Ovary (tissue), 7 donors: ENCODE measurements at regions not wholly inside any gene's neighbourhood (a gene's known extent, or its start where the extent isn't known, plus 50 kb on each side); places are given as distances from the start of the nearest gene placed in this dataset.

Experiments
- DNase-seq, 5 donors: peaks; one replicate each; pipeline ENCODE4 v3.0.0-alpha.2; 2019 to 2020
- H3K27ac ChIP-seq, 2 donors: fragments of 200-600 bp; one replicate each; pipeline versions ENCODE4 v1.5.1 to v1.8.0; 2019 to 2022
- H3K27me3 ChIP-seq: fragments of 200-600 bp; one replicate; pipeline ENCODE4 v1.8.0; 2022
- H3K36me3 ChIP-seq: fragments of 200-600 bp; sonication (generic); one replicate; pipeline ENCODE4 v1.5.1; 2019
- H3K4me1 ChIP-seq: one replicate; pipeline ENCODE4 v1.8.1; 2013; ENCODE audit warnings: mild to moderate bottlenecking, moderate library complexity; ENCODE audit not compliant: insufficient read depth
- H3K4me3 ChIP-seq: fragments of 200-600 bp; sonication (generic); one replicate; pipeline ENCODE4 v1.5.1; 2017
- H3K9me3 ChIP-seq, 2 donors: fragments of 200-600 bp in 1 of 2; sonication (generic) in 1 of 2; one replicate each; pipeline versions ENCODE4 v1.5.1 to v1.8.1; 2013 to 2019; ENCODE audit warnings: mild to moderate bottlenecking in 1 of 2, moderate library complexity in 1 of 2
- CTCF ChIP-seq, 3 donors: fragments of 450-650 bp in 2 of 3; fragments of 200-600 bp in 1 of 3; IDR thresholded peaks; one replicate each; pipeline versions ENCODE4 v1.5.1 to v1.8.0; 2016 to 2022; ENCODE audit warnings: antibody characterized with exemption in 3 of 3, mild to moderate bottlenecking in 1 of 3
- EP300 ChIP-seq: sonication (generic); formaldehyde crosslinking; IDR thresholded peaks from one replicate; pipeline ENCODE4 v1.6.1; 2017; ENCODE audit warnings: antibody characterized with exemption
- POLR2A ChIP-seq: fragments of 450-650 bp; IDR thresholded peaks from one replicate; pipeline ENCODE4 v1.6.1; 2017; ENCODE audit warnings: antibody characterized with exemption, mild to moderate bottlenecking, moderate library complexity
- WGBS, 3 donors: extraction: QIAGEN DNeasy Blood & Tissue Kit in 1 of 3; methylation state at CpG; one replicate each; pipeline versions ENCODE4 v1.1.5 to v1.1.7; 2013 to 2017; 5-methylcytosine and 5-hydroxymethylcytosine counted together
- intact Hi-C, 4 donors: fragments of 100-400 bp; cut with DNase I; formaldehyde crosslinking; loops; one replicate each; pipeline versions ENCODE4 v1.11.0 to v1.15.1; 2022 to 2023
- donor health status: DM: no; HTN: no; CAD: no; lungs with moderate emphysema.
- donor health status: DM: no; HTN: no; CAD: no.
- donor health status: Bipolar disorder and iron deficiency.
- donor health status: DM: no; HTN: no; CAD: no.
- donor health status: DM: yes; HTN: yes; CAD: no.

GRCh38 chr1:199751506-199751905, 276.0 kb upstream of the NR5A2 start:
- Histone ChIP-seq H3K9me3 (no peaks in the 10 kb centered on the region), H3K27ac (no peak overlapping the region), H3K27me3 (no peaks in the 10 kb centered on the region), H3K4me1 (no peaks in the 10 kb centered on the region), H3K4me3 (no peak overlapping the region), H3K36me3 (no peaks in the 10 kb centered on the region)
- DNase-seq, result no peak
- intact Hi-C loops, result no loop called here
- 85 to 89% (median 86%) methylated on average over 5 of the region's 5 CpGs for WGBS, 3 donors
- TF ChIP-seq POLR2A (no peak), EP300 (no peak), CTCF (IDR thresholded peaks at IDR 0.05) (no peak)

GRCh38 chr1:199751962-199752687, 275.4 kb upstream of the NR5A2 start:
- intact Hi-C loops, result no loop called here
- Histone ChIP-seq H3K27me3 (no peaks in the 10 kb centered on the region), H3K4me1 (no peaks in the 10 kb centered on the region), H3K27ac (no peak overlapping the region), H3K4me3 (no peak overlapping the region), H3K36me3 (no peaks in the 10 kb centered on the region), H3K9me3 (no peaks in the 10 kb centered on the region)
- no peak for DNase-seq
- no peak for TF ChIP-seq POLR2A
- TF ChIP-seq EP300, result no peak
- no peak for TF ChIP-seq CTCF (IDR thresholded peaks at IDR 0.05)
- WGBS, 3 donors, result 78 to 91% (median 83%) methylated on average over 4 of the region's 4 CpGs

GRCh38 chr1:199752688-199753027, 274.9 kb upstream of the NR5A2 start:
- intact Hi-C loops, result no loop called here
- WGBS, 3 donors, result 92 to 96% (median 94%) methylated on average over 2 of the region's 2 CpGs

GRCh38 chr1:199753513-199753912, 274.0 kb upstream of the NR5A2 start:
- no peak overlapping the region for H3K4me3 ChIP-seq
- 82 to 98% (median 88%) methylated on average over 2 of the region's 2 CpGs for whole genome bisulfite sequencing, 3 donors
- no peaks in the 10 kb centered on the region for H3K27me3 ChIP-seq
- H3K9me3 ChIP-seq, result no peaks in the 10 kb centered on the region
- H3K27ac ChIP-seq, result no peak overlapping the region
- intact Hi-C loops, result no loop called here
- TF ChIP-seq EP300 (no peak), CTCF (IDR thresholded peaks at IDR 0.05) (no peak), POLR2A (no peak)
- no peaks in the 10 kb centered on the region for H3K36me3 ChIP-seq
- DNase-seq, result no peak
- H3K4me1 ChIP-seq, result no peaks in the 10 kb centered on the region

More at GRCh38 chr1:199752688-199753027, 274.9 kb upstream of the NR5A2 start:
- Histone ChIP-seq H3K4me1 (no peaks in the 10 kb centered on the region), H3K4me3 (no peak overlapping the region), H3K27me3 (no peaks in the 10 kb centered on the region), H3K36me3 (no peaks in the 10 kb centered on the region), H3K27ac (no peak overlapping the region), H3K9me3 (no peaks in the 10 kb centered on the region)
- TF ChIP-seq CTCF (IDR thresholded peaks at IDR 0.05) (no peak), POLR2A (no peak), EP300 (no peak)
- DNase-seq, result no peak
